Fibroblast of skin of scalp (primary cell): ENCODE measurements at regions not wholly inside any gene's neighbourhood (a gene's known extent, or its start where the extent isn't known, plus 50 kb on each side); places are given as distances from the start of the nearest gene placed in this dataset.
"Not testable (repeated sequence)": the region's sequence is repeated elsewhere in the genome, so short reads cannot be mapped to it uniquely, and the experiment has no call there.

ENCODE experiments used
- DNase-seq: peaks from one replicate; pipeline ENCODE4 v3.0.0-alpha.2; 2013

DNA sequence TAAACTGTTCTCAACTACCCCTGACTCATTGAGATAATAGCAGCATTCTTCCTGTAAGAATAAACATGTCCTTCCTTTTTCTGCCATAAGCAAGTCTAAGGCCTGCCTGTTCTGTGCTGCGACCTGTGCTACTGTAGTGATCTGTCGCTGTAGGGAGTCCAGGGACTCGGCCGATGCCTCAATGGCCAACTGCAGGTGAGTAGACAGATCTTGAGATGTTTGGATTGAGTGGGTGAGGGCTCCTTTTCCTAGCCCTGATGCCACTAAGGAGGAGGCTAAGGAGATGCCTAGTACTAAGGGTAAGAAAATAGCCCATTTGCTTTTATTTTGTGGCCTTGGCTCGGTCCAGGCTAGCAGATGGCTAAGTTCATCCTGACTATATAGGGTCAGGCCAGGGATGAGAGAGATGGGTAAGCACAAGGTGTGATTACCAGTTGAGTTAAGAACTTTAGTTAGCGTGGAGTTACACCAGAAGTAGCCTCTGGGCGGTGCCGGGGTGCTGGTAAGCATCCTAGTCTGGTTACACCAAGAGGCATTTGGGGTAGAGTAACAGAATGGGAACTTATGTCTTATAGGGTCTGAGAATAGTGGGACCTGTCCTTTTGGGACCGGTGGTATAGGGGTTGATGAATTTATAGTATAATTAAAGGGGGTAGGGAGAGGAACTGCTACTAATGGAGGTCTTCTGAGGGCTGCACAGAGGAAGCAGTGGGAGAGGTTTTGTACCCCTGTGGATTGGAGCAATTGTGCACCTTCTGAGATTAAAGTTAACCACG lies 642.4 kb upstream of the DPP6 start:
- not testable (repeated sequence) for DNase-seq

DNA sequence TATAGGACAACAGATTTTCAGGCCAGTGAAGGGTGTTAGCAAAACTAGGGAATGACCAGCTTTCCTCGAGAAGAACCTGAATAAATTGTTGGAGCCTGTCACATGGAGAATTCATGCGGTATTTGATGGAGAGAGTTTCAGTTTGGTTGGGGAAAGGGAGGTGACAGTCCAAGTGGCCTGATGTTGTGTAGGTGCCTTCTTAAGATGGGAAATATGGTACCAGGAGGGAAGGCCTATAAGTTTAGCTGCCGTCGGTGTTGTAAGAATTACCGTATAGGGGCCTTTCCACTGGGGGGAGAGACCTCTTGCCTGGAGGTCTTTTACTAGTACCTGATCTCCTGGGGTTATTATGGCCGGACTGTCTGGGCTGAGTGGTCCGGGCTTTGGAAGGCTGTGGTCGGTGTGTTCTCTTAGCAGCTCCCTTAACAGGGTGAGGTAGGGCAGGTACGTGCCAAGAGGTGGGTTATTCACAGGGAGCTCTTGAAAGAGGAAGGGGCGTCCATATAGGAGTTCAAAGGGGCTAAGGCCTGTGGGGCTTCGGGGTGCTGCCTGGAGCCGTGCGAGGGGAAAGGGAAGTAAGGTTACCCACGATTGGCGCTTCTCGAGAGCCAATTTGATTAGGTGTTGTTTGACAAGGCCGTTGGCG lies 641.1 kb upstream of the DPP6 start:
- not testable (repeated sequence) for DNase-seq

DNA sequence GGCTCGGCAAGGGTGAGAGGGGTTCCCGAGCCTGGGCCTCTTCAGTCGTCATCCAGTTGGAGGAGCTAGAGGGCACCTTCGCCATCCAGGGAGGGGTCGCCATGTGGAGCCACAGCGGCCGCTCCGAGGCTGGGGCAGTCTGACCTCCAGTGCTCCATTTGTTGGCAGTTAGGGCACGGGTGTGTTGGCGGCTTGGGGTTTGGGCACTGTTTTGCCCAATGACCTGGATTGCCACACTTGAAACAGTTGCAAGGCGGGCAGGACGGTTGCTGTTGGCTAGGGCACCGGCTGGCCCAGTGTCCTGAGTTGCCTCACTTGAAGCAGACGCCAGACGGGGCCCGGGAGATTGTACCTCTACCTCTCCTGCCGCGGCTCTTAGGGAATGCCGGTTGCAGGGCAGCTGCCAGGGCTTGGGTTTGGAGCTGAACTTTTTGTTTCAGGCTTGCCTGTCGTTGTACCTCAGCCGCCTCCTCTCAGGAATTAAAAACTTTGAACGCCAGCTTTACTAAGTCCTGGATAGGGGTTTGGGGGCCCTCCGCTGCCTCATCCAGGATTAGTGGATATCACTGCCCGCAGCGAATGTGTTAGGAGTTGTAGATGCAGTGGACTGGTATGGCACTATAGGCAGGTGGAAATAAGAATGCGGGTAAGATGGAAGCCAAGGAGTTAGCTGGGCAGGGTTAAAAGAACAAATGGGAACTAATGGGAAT lies 639.9 kb upstream of the DPP6 start:
- DNase-seq = not testable (repeated sequence)

DNA sequence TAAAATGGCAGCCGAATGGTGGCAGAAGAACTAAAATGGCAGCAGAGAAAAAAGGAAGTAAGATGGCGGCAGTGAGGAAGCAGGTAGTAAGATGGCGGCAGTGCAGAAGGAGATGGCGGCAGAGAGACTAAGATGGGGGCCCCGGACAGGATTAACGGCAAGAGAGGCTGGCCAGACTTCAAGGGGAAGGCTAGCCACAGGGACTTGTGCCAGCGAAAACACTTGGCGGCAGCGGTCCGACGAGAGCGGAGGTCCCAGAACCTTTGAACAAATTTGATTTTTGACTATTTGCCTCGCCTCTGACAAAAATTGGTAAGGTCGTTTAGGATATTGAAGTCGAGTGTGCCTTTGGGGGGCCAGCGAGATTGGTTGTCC lies 639.4 kb upstream of the DPP6 start:
- DNase-seq = not testable (repeated sequence)

DNA sequence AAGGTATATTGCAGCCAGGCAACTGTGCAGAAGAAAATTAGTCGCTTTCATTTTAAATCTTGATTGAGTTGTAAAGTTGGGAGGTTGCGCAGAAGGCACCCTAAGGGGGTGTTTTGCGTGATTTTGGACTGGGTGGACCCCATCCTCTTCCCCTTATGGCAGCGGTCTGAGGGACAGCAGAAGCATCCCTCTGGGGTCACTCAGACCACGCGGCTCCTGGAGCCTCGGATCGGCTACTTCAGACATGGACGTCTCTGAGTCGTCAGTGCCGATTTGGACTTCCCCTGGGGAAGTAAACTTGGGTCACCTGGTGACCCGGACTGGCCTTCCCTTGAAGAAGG lies 639.0 kb upstream of the DPP6 start:
- no peak for DNase-seq

DNA sequence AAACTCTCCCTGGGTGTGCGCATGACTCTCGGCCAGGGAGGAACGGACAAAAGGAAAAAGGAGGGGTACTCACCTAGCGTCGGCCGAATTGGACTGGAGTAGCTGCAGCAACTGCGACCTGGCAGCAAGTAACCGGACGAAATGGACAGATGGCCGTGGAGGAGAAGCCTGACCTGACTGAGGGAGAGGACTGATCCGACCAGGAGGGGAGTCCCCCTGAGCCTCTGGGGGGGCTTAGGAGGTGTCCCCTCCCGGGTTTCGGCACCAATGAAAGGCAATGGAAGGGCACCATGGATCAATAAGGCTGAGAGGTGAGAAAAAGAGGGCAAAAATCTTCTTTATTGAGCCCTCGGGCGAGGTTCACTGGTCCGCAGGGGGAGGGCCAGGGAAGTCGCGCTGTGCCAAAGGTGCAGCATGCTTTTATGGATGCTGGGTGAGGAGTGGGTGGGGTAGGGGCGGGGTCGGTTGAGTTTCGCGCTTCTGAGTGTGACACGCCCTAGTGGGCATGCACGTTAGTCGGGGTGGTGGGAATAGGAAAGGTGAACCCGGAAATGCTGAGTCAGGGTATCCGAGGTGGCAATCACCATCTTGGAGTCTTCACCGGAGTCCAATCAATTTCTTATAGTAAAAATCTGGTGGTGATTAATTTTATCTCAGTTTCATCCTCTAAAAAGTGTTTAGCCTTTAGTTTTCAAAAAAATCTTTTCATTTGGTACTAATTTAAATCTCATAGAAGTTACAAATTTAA lies 638.5 kb upstream of the DPP6 start:
- no peak for DNase-seq

DNA sequence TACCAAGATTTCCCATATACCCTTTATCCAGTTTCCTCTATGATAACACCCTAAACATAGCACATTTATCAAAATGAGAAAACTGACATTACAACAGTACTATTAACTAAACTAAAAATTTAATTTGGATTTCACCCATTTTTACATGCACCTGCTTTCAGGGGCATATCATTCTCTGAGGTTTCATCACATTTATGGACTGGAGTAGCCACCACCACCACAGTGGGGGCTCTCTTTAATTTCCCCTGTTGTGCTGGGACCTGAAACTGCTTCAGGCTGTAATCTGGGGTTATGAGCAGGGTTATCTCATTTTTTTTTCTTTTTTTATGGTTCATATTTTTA lies 637.9 kb upstream of the DPP6 start:
- no peak for DNase-seq

DNA sequence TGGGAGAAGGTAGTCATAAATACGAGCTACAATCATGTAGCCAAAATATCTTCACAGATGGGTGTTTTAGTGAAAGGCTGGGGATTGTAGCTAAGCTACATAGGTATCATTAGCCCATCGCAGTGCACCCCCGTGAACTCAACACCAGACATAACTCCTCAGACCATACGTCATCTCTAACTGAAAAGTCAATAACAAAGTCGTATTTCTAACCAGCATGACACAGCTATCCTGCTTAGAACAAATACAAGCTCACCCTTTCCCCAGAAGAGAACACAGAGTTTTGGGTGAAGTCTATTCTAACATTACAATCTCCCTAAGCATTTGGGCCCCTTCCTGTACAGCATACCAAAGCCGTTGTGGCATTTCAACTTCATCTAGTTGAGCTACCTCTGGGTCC lies 636.6 kb upstream of the DPP6 start:
- no peak for DNase-seq

DNA sequence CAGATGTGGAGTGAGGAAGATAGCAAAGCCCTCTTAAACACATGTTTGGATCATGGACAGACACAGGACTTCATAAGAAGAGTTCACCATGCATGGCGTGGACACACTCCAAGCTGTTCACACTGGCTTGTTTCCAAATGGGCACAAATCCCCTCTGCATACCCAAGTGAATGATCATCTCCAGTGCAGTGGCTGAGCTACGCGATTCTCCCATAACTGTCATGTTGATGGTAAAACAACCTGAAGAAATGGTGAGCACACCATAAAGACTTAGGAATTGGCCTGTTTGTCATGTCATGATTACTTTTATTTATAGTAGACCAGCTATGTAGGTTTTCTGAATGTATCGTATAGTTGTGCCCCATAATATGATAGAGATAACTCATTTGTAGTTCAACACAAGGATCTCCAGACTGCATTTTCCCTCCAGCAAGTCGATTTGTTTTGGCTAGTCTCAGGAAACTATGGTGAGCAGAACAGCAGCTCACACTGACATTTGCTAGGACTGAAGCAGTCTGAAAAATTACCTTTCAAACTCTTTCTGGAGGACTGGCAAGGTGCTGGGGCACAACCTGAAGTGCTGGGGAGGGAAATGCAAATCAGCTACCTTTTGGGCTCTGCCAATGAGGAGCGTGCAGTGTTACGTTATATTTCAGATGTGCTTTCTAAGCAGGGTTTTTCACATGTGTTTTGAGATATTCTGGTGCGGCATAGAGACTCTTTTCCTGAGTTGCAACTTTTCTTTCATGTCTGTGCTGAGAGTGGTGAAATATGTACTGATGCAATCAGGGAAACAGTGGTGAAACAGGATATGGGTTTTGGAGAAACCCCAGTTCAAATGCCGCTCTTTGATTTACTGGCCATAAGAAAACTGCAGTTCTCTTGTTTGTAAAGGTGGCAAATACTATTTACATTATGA lies 629.6 kb upstream of the DPP6 start:
- DNase-seq = no peak

DNA sequence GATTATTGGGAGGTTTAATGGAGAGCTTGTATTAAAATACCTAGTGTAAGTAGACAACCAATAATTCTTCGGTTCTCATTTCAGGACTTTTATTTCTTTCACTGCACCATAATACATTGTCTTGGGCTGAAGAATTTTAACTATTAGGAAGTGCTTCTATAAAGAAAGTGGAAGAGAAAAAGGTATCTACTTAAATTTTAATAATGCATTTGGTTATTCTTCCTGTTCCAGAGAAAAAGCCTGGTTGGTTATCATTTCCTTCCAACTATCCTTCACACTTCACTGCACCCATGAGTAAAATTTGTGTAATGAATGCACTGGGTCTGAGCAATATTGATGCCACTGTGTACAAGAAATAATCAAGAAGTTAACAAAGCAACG lies 629.0 kb upstream of the DPP6 start:
- no peak for DNase-seq

DNA sequence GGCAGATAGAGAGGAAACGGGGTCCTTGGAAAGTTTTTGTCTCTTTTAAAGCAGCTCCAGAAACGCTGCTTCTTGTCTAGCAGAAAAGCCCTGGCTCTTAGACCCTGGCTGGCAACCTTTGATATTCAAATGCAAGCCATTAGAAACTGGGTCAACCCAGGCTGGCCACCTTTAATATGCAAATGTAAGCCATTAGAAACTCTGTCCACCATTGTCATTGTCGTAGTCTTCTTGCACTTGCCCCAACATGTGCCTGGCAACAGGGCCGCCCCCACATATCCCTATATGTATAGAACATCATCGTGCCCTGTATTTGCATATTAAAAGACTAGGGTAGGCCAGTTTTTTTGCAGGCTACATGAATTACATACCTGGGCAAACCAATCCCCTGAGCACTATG lies 621.3 kb upstream of the DPP6 start:
- DNase-seq = no peak

DNA sequence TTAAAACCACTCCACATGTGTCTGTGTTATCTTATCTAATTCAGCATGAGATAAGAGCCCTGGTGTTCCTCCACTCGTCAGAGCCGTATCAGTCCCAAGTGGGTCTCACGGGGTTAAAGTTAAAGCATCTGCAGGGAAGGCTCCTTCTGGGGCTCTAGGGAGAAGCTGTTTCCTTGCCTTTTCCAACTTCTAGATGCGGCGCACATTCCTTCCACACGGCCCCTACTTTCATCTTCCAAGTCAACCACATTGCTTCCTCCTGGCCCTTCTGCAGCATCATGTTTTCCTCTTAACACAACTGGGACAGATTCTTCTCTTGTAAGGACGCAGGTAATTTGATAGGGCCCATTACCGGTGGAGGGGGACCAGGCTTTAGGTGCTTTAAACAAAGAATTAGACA lies 620.1 kb upstream of the DPP6 start:
- DNase-seq = no peak

DNA sequence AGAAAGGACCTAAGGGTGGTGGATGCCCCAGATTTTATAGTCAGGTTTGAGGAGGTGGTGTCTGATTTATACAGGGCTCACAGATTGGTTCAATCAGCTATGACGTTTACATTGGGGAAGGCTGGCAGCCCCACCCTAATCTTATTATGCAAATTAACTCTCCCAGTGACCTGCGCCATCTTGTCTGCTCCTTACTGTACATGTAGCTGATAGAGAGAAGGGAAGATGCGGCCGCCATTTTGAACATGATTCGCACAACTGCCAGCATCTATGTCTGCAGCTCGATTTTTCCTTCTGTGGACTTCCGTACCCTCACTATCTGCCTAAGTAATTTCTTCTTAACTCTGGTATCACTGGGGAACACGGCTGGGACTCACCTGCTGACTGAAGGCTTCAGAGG lies 619.0 kb upstream of the DPP6 start:
- no peak for DNase-seq

DNA sequence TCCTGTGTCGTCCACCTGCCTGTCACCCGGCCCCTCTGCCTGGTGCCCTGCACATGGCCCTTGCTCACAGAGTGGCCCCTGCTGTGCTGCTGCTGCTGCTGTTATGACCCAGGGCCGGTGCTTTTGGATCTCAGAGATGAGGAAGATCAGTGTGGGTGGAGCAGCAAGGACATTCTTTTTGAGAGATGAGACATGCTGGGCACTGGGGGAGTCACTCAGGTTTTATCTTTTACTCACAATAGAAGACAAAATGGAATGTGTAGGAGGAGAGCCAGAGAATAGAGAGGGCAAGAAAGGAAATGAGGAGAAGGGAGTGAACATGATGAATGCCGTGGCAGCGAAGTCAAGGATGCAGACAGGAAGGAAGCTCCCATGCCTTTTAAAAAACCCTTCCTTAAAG lies 611.5 kb upstream of the DPP6 start:
- DNase-seq = no peak

DNA sequence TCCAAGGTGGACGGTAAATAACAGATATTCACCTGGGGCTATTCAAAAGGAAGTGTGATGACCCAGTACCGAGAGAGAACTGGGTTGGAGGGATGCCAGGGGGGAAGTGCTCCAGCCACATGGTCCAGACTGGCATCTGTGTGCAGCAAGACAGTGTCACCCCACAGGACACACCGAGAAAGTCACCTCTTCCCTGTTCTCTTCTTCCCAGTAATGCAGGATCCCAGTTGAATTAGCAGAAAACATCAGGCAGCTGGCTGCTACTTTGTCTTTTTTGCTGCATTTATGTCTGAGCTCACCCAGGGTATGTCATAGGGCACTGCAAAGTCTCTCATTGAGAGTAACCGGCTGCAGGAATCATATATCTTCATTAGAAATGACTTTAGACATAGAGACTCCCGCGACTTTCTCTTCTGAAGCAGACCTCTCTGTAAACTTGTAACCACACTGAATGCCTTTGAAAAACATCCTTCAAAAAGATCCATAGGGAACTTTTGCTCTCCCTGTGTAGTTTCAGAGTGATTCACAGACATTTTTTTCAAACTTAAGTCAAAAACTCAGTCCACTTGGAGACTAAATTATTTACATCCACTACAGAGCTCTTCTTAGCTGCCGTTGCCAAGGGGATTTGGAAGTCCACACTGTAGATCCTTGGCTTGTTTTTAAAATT lies 609.0 kb upstream of the DPP6 start:
- DNase-seq = no peak

DNA sequence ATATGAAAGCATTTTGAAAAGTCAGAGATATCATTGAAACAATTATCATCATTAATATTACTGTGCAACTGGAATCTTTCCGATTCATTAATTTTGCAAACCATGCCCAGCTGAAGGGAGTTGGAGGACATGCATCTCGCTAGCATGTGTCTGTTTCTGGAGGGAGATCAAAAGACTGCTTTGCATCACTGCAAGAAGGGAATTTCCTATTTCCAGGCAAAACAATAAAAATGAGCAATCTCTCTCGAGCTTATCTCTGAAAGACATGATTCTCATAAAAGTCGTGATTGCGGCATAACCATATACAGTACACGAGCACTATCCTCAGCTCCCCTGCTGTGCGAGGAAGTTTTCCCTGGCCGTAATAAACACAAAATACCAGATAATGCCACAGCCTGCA lies 607.6 kb upstream of the DPP6 start:
- no peak for DNase-seq

DNA sequence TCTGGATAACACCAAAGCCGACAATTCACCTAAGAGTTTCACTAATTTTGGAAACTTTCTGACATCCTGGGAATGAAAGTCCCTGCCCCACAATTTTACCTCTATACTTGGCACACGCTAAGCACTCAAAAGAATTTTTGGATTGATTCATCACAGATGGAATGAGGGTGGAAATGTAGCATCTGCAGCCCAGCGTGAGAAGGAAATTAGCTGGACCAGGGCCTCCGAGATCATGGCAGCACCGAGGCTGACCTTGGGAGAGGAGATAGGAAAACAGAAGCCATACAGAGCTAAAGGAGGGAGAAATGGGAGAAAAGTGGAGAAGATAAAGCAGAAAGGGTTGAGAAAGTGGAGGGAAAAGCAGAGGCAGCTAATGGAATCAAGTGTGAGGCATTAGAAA lies 606.6 kb upstream of the DPP6 start:
- DNase-seq = no peak

DNA sequence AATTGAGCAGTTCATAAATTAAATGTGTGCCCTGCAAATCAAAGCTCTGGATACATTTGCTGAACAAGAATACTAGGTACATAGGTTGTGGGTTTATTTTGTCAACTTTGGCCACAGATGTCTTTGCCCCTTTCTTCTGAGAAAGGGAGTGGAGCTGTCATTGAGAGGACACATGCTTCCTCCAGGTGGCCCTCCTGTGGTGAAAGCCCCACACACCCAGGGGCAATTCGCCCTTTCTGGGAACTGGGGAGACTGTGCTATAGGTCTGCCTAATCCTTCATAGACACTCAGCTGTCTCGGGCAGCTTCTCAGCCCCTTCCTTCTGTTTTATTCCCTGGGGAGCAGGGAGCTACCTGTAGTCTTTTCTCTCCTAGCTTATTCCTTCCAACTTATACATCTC lies 605.7 kb upstream of the DPP6 start:
- no peak for DNase-seq

DNA sequence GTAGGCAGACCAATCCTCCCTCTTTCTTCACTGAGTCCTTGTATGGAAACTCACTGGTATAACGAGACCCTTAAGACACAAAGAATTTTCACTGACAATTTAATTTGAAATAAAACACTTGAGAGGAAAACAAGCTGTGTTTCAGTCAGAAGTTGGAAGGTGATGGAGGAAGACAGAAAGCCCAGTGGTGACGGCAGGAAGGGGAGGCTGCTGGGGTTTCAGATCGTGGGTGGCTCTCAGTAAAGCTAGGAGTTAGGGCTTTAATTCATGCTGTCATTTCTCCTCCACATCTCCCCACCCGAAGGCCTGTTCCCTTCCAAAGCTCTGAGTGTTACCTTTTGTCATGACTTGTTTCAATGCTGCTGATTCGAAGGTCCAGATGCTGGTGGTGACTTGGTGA lies 605.2 kb upstream of the DPP6 start:
- no peak for DNase-seq

DNA sequence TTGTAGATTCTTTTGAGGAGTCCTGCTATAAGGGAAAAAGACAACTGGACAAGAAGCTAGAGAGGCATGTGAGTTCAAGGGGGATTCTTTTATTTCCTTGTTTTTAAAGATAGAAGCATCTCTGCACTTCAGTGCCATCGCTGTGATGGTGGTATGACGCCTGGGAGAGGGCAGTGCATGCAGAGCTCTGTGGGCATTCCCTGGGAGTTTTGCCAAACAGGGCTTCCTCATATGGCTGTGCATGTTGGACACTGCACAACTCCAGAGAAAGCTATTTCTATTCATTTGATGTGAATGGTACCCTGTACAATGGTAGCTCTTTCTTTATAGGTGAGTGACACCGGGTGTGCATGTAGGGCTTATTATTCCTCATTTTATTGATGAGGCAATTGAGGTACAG lies 599.5 kb upstream of the DPP6 start:
- DNase-seq = no peak

DNA sequence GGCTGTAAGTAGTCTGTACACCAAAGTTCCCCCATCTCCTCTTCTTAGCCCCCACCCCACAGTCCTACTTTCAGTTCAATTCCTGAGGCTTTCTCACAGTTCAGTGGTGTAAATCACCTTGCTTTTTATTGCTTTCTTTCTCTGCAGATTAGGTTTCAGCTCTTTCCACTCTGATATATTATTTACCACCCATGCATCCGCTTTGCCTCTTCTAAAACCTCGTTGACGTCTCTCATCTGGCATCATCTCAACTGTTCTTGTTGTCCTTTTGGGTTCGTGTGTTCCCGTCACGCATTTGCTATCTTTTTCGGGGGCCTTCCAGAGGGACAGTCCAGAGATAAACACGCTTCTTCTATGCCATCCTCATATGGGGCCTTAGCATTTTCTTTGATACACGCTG lies 597.9 kb upstream of the DPP6 start:
- no peak for DNase-seq

DNA sequence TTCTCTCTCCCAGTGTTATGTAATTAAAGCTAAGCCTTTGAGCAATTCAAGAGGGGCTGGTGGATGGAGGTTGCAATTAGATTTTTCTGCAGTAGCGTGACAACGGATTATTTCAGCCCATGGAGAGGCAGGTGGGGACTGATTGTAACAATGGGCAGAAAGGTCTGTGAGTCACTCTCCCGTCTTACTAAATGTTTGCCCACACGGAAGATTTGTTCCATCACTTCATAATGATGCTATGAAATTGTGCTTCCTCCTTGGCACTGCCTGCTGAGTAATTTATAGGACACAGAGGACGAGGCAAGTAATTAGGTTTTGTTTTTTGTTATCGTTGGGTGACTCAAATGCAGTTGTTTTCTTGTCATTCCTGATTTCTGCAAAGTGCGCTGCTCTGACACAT lies 594.5 kb upstream of the DPP6 start:
- DNase-seq = no peak
